ENCODE measurements at regions not wholly inside any gene's neighbourhood (a gene's known extent, or its start where the extent isn't known, plus 50 kb on each side); places are given as distances from the start of the nearest gene placed in this dataset.

GRCh38 chr4:174062831-174063230, 220.6 kb downstream of the FBXO8 start:
- TF ChIP-seq CTCF (IDR thresholded peaks at IDR 0.05), result no peak
- TF ChIP-seq POLR2A (IDR thresholded peaks at IDR 0.05), result no peak

Measured in body of pancreas (tissue), 4 donors.